NCI-H226 (cell line): ENCODE measurements at regions not wholly inside any gene's neighbourhood (a gene's known extent, or its start where the extent isn't known, plus 50 kb on each side); places are given as distances from the start of the nearest gene placed in this dataset.

Experiments used
- DNase-seq: peaks from one replicate; pipeline ENCODE4 v3.0.0-alpha.2; 2015

- DNase-seq: no peak
Observed at GRCh38 chr19:31502536-31503170, 153.4 kb upstream of the TSHZ3 start.

GRCh38 chr19:31503211-31503610 lies 154.0 kb upstream of the TSHZ3 start:
- no peak for DNase-seq

- DNase-seq: no peak
Observed at GRCh38 chr19:31504221-31504620, 155.0 kb upstream of the TSHZ3 start.

GRCh38 chr19:31505596-31505910 lies 156.3 kb upstream of the TSHZ3 start:
- no peak for DNase-seq

GRCh38 chr19:31506102-31506501 lies 156.9 kb upstream of the TSHZ3 start:
- DNase-seq: no peak

GRCh38 chr19:31510635-31511034 lies 161.4 kb upstream of the TSHZ3 start:
- no peak for DNase-seq

- DNase-seq: no peak
Observed at GRCh38 chr19:31511098-31511497, 161.9 kb upstream of the TSHZ3 start.

GRCh38 chr19:31511696-31512095 lies 162.5 kb upstream of the TSHZ3 start:
- no peak for DNase-seq

GRCh38 chr19:31512181-31512970 lies 163.1 kb upstream of the TSHZ3 start:
- DNase-seq: no peak

GRCh38 chr19:31513841-31514240 lies 164.6 kb upstream of the TSHZ3 start:
- DNase-seq: no peak

GRCh38 chr19:31515931-31516330 lies 166.7 kb upstream of the TSHZ3 start:
- no peak for DNase-seq

- DNase-seq: no peak
Observed at GRCh38 chr19:31516756-31517155, 167.5 kb upstream of the TSHZ3 start.

- no peak for DNase-seq
Observed at GRCh38 chr19:31517224-31518180, 168.3 kb upstream of the TSHZ3 start.

GRCh38 chr19:31518216-31519020 lies 169.2 kb upstream of the TSHZ3 start:
- no peak for DNase-seq

GRCh38 chr19:31519256-31519655 lies 170.0 kb upstream of the TSHZ3 start:
- DNase-seq: no peak

GRCh38 chr19:31519908-31520307 lies 170.7 kb upstream of the TSHZ3 start:
- DNase-seq: no peak

- no peak for DNase-seq
Observed at GRCh38 chr19:31520633-31521032, 171.4 kb upstream of the TSHZ3 start.

- no peak for DNase-seq
Observed at GRCh38 chr19:31525610-31526147, 176.4 kb upstream of the TSHZ3 start.

- DNase-seq: no peak
Observed at GRCh38 chr19:31527443-31527842, 178.2 kb upstream of the TSHZ3 start.

GRCh38 chr19:31528261-31528660 lies 179.0 kb upstream of the TSHZ3 start:
- DNase-seq: no peak

- no peak for DNase-seq
Observed at GRCh38 chr19:31529121-31529520, 179.9 kb upstream of the TSHZ3 start.

- no peak for DNase-seq
Observed at GRCh38 chr19:31530781-31531180, 181.5 kb upstream of the TSHZ3 start.
